GM06990 (cell line): ENCODE measurements at regions not wholly inside any gene's neighbourhood (a gene's known extent, or its start where the extent isn't known, plus 50 kb on each side); places are given as distances from the start of the nearest gene placed in this dataset.

Experiments used
- DNase-seq: peaks from one replicate; pipeline ENCODE4 v3.0.0-alpha.2; 2011; ENCODE audit not compliant: insufficient read length; ENCODE audit errors: extremely low read depth
- H3K27me3 ChIP-seq: replicated peaks from 2 replicates; pipeline ENCODE4 v1.6.0; 2011; ENCODE audit warnings: low read length; ENCODE audit not compliant: control insufficient read depth, insufficient read depth
- H3K36me3 ChIP-seq: 2 replicates; pipeline ENCODE4 v1.5.1; 2011; ENCODE audit warnings: low read length; ENCODE audit not compliant: control insufficient read depth, insufficient read depth
- H3K4me3 ChIP-seq: replicated peaks from 2 replicates; pipeline ENCODE4 v1.5.1; 2011; ENCODE audit warnings: low read depth, mild to moderate bottlenecking, control low read depth, low read length
- CTCF ChIP-seq: IDR thresholded peaks from 2 replicates; pipeline ENCODE4 v1.5.1; 2011; ENCODE audit warnings: low read length, control low read depth, mild to moderate bottlenecking, inconsistent platforms; ENCODE audit not compliant: insufficient read depth, poor library complexity, severe bottlenecking

DNA sequence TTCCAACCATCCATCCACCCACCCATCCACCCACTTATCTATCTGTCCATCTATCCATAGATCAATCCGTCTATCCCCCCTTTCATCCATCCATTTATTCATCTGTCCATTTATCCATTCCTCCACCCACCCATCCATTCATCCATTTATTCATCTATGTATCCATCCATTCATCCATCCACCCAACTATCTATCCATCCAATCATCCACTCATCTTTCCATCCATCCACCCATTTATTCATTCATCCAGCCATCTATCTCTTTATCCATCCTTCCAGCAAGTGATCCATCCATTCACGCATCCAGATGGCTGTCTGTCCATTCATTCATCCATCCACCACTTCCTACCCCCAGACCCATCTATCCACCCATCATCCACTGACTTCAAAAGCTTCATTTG is 84.0 kb upstream of the CD99 start:
- DNase-seq, result no peak
- Histone ChIP-seq H3K27me3 (no peaks in the 10 kb centered on the region), H3K36me3 (no peaks in the 10 kb centered on the region), H3K4me3 (no peak overlapping the region)
- no peak for TF ChIP-seq CTCF

- no peak for DNase-seq
- no peak overlapping the region for H3K4me3 ChIP-seq
- no peaks in the 10 kb centered on the region for H3K27me3 ChIP-seq
- TF ChIP-seq CTCF, result no peak
- H3K36me3 ChIP-seq, result no peaks in the 10 kb centered on the region
These were observed 90.5 kb upstream of the CD99 start for GRCh38 chrX:2600564-2600963.

DNA sequence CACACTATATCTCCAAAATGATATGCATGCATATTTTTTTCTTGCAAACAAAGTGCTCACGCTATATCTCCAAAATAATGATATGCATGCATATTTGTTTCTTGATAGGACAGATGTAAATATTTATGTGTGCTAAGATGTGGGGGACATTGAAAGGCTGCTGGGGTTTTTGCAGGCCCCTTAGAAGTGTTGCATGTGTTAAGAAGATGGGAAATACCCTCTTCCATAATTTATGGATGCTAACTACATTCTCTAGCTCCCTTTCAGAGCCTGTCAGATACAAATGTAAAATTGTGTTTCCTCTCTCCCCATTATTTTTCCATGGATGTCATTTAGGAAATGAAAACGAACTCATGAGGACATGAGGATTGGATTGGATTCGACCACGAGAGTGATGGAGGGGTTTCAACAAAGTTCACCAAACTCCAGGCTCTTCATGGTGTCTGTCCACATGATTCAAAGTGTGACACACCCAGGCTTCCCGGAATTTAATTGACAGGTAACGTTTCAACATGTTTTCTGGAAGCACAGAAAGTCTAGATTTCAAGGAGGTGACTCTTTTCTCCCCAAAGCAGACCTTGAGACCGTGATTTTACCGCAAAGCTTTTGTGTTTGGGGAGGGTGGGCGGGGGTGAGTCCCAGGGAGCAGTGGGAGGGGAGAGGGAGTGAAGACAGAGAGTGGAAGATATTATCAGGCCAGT is 94.4 kb upstream of the CD99 start:
- TF ChIP-seq CTCF, result no peak
- DNase-seq, result no peak
- H3K4me3 ChIP-seq, result no peak overlapping the region
- H3K36me3 ChIP-seq, result no peaks in the 10 kb centered on the region
- no peaks in the 10 kb centered on the region for H3K27me3 ChIP-seq

DNA sequence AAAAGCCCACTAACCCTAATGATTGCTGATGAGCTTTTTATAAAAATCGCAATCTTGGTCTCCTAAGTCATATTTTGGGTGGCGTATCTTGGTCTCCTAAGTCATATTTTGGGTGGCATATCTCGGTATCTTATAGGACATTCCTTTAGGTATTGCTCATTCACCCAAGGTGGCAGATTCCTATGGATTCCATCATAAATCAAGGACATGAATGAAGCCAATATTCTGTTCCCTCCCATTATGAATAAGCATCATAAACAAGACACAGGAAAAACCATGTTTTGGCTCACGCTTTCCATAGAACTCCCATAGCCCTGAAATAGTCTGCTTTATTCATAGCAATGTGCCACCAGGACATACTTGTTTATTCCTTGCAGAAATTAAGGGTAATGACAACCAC is 95.0 kb upstream of the CD99 start:
- Histone ChIP-seq H3K27me3 (no peaks in the 10 kb centered on the region), H3K4me3 (no peak overlapping the region), H3K36me3 (no peaks in the 10 kb centered on the region)
- no peak for DNase-seq
- no peak for TF ChIP-seq CTCF

DNA sequence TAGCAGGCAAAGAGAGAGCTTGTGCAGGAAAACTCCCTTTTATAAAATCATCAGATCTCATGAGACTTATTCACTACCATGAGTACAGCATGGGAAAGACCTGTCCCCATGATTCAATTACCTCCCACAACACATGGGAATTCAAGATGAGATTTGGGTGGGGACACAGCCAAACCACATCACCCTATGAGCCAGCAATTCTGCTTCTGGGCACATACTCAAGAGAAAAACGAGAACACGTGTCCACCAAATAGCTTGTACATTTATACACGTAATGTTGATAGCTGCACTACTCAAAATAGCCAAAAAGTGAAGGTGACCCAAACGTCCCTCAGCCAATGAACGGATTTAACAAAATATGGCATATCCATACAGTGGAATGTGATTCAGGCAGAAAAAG is 94.5 kb upstream of the DHRSX start:
- Histone ChIP-seq H3K36me3 (no peaks in the 10 kb centered on the region), H3K27me3 (no peaks in the 10 kb centered on the region), H3K4me3 (no peak overlapping the region)
- TF ChIP-seq CTCF, result no peak
- DNase-seq, result no peak

GRCh38 chrX:2594491-2594890 is 93.7 kb upstream of the DHRSX start:
- Histone ChIP-seq H3K27me3 (no peaks in the 10 kb centered on the region), H3K36me3 (no peaks in the 10 kb centered on the region), H3K4me3 (no peak overlapping the region)
- DNase-seq, result no peak
- TF ChIP-seq CTCF, result no peak
